GM11168 (cell line): ENCODE measurements at regions not wholly inside any gene's neighbourhood (a gene's known extent, or its start where the extent isn't known, plus 50 kb on each side); places are given as distances from the start of the nearest gene placed in this dataset.

Source experiments
- in situ Hi-C: fragments of 300-500 bp; cut with MboI; formaldehyde crosslinking; loops from one replicate; pipeline ENCODE4 v1.12.0; 2022; ENCODE audit warnings: low sequenced_read_pairs; ENCODE audit not compliant: unreplicated experiment

GRCh38 chr9:38315085-38315595 is 77.4 kb upstream of the ALDH1B1 start:
- in situ Hi-C loops: no loop called here

- in situ Hi-C loops: no loop called here
Measured at GRCh38 chr9:38313421-38313820, 79.1 kb upstream of the ALDH1B1 start.

- in situ Hi-C loops: no loop called here
Measured at GRCh38 chr9:38312406-38312805, 80.1 kb upstream of the ALDH1B1 start.

GRCh38 chr9:38311382-38312270 is 80.9 kb upstream of the ALDH1B1 start:
- in situ Hi-C loops: no loop called here

GRCh38 chr9:38309324-38310195 is 82.9 kb upstream of the ALDH1B1 start:
- in situ Hi-C loops: no loop called here

- in situ Hi-C loops: no loop called here
Measured at GRCh38 chr9:38308136-38308535, 84.4 kb upstream of the ALDH1B1 start.

GRCh38 chr9:38306899-38307298 is 85.6 kb upstream of the ALDH1B1 start:
- in situ Hi-C loops: no loop called here

GRCh38 chr9:38305582-38305981 is 86.9 kb upstream of the ALDH1B1 start:
- in situ Hi-C loops: no loop called here

- in situ Hi-C loops: no loop called here
Measured at GRCh38 chr9:38301376-38302106, 91.0 kb upstream of the ALDH1B1 start.

- in situ Hi-C loops: no loop called here
Measured at GRCh38 chr9:38299856-38300255, 92.6 kb upstream of the ALDH1B1 start.

- in situ Hi-C loops: no loop called here
Measured at GRCh38 chr9:38298904-38299303, 93.6 kb upstream of the ALDH1B1 start.

- in situ Hi-C loops: no loop called here
Measured at GRCh38 chr9:38298503-38298902, 94.0 kb upstream of the ALDH1B1 start.

GRCh38 chr9:38296807-38297206 is 95.7 kb upstream of the ALDH1B1 start:
- in situ Hi-C loops: no loop called here

GRCh38 chr9:38295764-38296163 is 96.7 kb upstream of the ALDH1B1 start:
- in situ Hi-C loops: no loop called here

GRCh38 chr9:38294220-38294960 is 98.1 kb upstream of the ALDH1B1 start:
- in situ Hi-C loops: no loop called here

GRCh38 chr9:38293022-38293421 is 99.5 kb upstream of the ALDH1B1 start:
- in situ Hi-C loops: no loop called here

GRCh38 chr9:38292480-38292879 is 100.0 kb upstream of the ALDH1B1 start:
- in situ Hi-C loops: no loop called here

- in situ Hi-C loops: no loop called here
Measured at GRCh38 chr9:38289866-38290245, 102.6 kb upstream of the ALDH1B1 start.

- in situ Hi-C loops: no loop called here
Measured at GRCh38 chr9:38289236-38289865, 103.2 kb upstream of the ALDH1B1 start.
